VCaP (cell line): ENCODE measurements at regions not wholly inside any gene's neighbourhood (a gene's known extent, or its start where the extent isn't known, plus 50 kb on each side); places are given as distances from the start of the nearest gene placed in this dataset.

ENCODE experiments used
- H3K27ac ChIP-seq: fragments of 450-650 bp; 2 replicates; pipeline ENCODE4 v1.5.1; 2017
- TF ChIP-seq, protein P1 (sequence below): fragments of 450-650 bp; conservative IDR thresholded peaks from 2 replicates; pipeline ENCODE4 v1.5.1; 2017; ENCODE audit warnings: mild to moderate bottlenecking, moderate library complexity

GRCh38 chr16:87195161-87195560, 122.0 kb downstream of the C16orf95 start:
- TF ChIP-seq, protein P1, sequence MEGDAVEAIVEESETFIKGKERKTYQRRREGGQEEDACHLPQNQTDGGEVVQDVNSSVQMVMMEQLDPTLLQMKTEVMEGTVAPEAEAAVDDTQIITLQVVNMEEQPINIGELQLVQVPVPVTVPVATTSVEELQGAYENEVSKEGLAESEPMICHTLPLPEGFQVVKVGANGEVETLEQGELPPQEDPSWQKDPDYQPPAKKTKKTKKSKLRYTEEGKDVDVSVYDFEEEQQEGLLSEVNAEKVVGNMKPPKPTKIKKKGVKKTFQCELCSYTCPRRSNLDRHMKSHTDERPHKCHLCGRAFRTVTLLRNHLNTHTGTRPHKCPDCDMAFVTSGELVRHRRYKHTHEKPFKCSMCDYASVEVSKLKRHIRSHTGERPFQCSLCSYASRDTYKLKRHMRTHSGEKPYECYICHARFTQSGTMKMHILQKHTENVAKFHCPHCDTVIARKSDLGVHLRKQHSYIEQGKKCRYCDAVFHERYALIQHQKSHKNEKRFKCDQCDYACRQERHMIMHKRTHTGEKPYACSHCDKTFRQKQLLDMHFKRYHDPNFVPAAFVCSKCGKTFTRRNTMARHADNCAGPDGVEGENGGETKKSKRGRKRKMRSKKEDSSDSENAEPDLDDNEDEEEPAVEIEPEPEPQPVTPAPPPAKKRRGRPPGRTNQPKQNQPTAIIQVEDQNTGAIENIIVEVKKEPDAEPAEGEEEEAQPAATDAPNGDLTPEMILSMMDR = no peak
- no peak overlapping the region for H3K27ac ChIP-seq

DNA sequence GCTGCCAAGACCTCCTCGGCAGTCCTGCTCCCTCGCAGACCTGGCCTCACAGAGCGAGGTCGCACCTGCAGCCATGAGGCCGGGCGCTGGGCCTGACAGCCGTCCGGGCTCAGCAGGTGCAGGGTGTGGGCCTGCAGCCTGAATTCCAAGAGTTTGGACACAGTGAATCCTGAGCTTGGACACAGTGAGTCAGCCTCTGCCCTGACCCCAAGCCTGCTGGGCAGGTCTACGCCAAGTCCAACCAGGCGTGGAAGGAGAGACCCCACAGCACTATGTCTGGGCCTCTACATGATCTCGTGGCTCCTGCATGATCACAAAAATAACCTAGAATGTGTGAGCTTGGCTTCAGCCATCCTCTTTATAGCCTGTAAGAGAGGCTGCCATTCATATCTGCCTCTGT, 121.0 kb downstream of the C16orf95 start:
- H3K27ac ChIP-seq = no peak overlapping the region
- TF ChIP-seq, protein P1 = no peak

- TF ChIP-seq, protein P1 = no peak
- no peak overlapping the region for H3K27ac ChIP-seq
These were observed 120.5 kb downstream of the C16orf95 start for GRCh38 chr16:87196661-87197060.

DNA sequence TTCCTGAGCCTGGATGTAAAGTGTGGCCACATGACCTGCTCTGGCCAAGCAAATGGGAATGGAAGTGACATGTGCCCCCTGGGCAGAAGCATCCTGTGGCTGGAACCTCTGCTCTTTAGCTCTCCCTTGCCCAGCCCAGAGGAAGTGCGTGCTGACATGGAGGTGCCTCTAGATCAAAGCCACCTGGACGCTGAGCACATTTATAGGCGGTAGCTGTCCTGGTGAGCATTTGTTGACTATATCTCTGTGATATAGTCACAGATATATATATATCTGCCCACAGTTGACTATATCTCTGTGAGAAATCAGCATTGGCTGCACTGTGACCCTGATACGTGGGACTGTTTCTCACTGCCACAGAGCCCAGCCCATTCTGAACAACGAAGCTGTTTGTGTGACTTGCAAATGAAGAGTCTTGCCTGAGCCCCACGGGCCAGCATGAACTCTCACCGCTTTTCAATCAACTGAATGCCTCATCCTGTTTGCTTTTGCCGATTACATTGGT, 118.8 kb downstream of the C16orf95 start:
- no peak overlapping the region for H3K27ac ChIP-seq
- TF ChIP-seq, protein P1 = no peak

DNA sequence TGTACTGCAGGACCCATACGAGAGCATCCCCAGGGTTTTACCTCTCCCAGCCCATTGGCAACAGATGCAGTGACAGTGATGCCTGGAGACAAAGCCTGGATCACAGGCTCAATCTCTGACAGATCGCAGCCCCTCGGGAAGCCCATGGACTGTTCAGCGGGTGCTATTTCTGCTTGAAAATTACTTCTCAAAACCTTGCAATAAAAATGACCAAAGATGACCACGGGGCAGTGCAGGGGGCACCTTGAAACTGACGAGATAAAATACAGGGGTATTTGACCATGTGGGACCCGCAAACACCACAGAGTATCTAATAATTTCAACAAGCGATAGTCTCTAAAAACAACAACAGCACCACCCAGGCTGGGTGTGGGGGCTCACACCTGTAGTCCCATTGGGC, 118.3 kb downstream of the C16orf95 start:
- H3K27ac ChIP-seq = no peak overlapping the region
- TF ChIP-seq, protein P1 = no peak

- TF ChIP-seq, protein P1 = no peak
- no peak overlapping the region for H3K27ac ChIP-seq
These were observed 117.8 kb downstream of the C16orf95 start for GRCh38 chr16:87199379-87199778.

- H3K27ac ChIP-seq = no peak overlapping the region
- TF ChIP-seq, protein P1 = no peak
These were observed 117.3 kb downstream of the C16orf95 start for GRCh38 chr16:87199901-87200300.

GRCh38 chr16:87200637-87201036, 116.6 kb downstream of the C16orf95 start:
- TF ChIP-seq, protein P1 = no peak
- H3K27ac ChIP-seq = no peak overlapping the region
